Endodermal cell (in vitro differentiated cells): ENCODE measurements at regions not wholly inside any gene's neighbourhood (a gene's known extent, or its start where the extent isn't known, plus 50 kb on each side); places are given as distances from the start of the nearest gene placed in this dataset.

ENCODE experiments used
- DNase-seq: peaks from one replicate; pipeline ENCODE4 v3.0.0-alpha.2; 2017
- H3K27ac ChIP-seq: 2 replicates; pipeline ENCODE4 v1.5.1; 2013; ENCODE audit warnings: mild to moderate bottlenecking, low read depth, low read length, moderate library complexity
- H3K27me3 ChIP-seq: 2 replicates; pipeline ENCODE4 v1.6.1; 2013; ENCODE audit warnings: mild to moderate bottlenecking, low read length, moderate library complexity; ENCODE audit not compliant: insufficient read depth, control insufficient read depth, poor library complexity, severe bottlenecking
- H3K36me3 ChIP-seq: 2 replicates; pipeline ENCODE4 v1.7.0; 2013; ENCODE audit warnings: mild to moderate bottlenecking, low read length, moderate library complexity; ENCODE audit not compliant: control insufficient read depth, insufficient read depth
- H3K4me1 ChIP-seq: one replicate; pipeline ENCODE4 v1.7.0; 2013; ENCODE audit warnings: low read length; ENCODE audit not compliant: control insufficient read depth, insufficient read depth
- H3K4me3 ChIP-seq: 2 replicates; pipeline ENCODE4 v1.5.1; 2013; ENCODE audit warnings: mild to moderate bottlenecking, low read length, moderate library complexity
- H3K9ac ChIP-seq: 2 replicates; pipeline ENCODE4 v1.6.1; 2013; ENCODE audit warnings: mild to moderate bottlenecking, low read length, moderate library complexity; ENCODE audit not compliant: poor library complexity, severe bottlenecking; ENCODE audit errors: extremely low read depth
- H3K9me3 ChIP-seq: 2 replicates; pipeline ENCODE4 v1.6.1; 2013; ENCODE audit warnings: mild to moderate bottlenecking, low read length, moderate library complexity; ENCODE audit not compliant: control insufficient read depth
- H3K27ac Mint-ChIP-seq: 2 replicates; pipeline ENCODE4 v1.8.0; 2020; ENCODE audit warnings: mixed read lengths
- H3K27me3 Mint-ChIP-seq: 2 replicates; pipeline ENCODE4 v1.8.0; 2021; ENCODE audit warnings: mild to moderate bottlenecking, mixed read lengths; ENCODE audit not compliant: insufficient read depth
- H3K36me3 Mint-ChIP-seq: 2 replicates; pipeline ENCODE4 v1.8.0; 2020; ENCODE audit warnings: low read depth, mixed read lengths
- H3K4me1 Mint-ChIP-seq: 2 replicates; pipeline ENCODE4 v1.8.0; 2020; ENCODE audit warnings: mixed read lengths
- H3K4me3 Mint-ChIP-seq: 2 replicates; pipeline ENCODE4 v1.8.0; 2020; ENCODE audit warnings: mild to moderate bottlenecking, moderate library complexity, mixed read lengths
- H3K9me3 Mint-ChIP-seq: 2 replicates; pipeline ENCODE4 v1.8.0; 2020; ENCODE audit warnings: mild to moderate bottlenecking, mixed read lengths
- WGBS, 2 experiments: methylation state at CpG; one replicate each; pipeline versions ENCODE4 v1.1.5 to v1.1.7; 2013; ENCODE audit warnings: missing lambda C conversion rate in 2 of 2, mixed read lengths in 1 of 2; ENCODE audit not compliant: insufficient coverage in 1 of 2, insufficient read length in 1 of 2; 5-methylcytosine and 5-hydroxymethylcytosine counted together
- TF ChIP-seq, protein P1 (sequence below): fragments of 200-600 bp; sonication (generic); conservative IDR thresholded peaks from 2 replicates; pipeline ENCODE4 v1.5.0; 2021; ENCODE audit warnings: antibody characterized with exemption, mild to moderate bottlenecking

DNA sequence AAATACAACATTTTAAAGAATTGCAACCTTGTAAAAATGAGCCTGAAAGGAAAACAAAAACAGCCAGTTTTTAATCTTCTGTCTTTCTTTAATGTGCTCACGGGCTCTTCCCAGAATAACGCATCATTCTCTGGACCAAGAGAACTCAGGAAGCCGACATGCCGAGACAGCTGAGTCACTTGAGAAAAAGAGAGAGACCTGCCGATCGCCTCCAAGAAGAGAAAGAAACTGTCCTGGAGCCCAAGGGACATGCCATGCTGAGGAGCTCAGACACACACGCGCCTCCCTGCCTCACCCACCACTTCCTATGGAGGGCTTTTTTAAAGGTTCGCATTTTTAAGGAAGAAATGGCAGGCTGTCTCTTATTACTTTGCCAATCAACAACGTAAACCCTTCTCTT is 176.4 kb downstream of the ZNF281 start:
- Mint-ChIP-seq H3K27ac (no peak overlapping the region), H3K36me3 (no peaks in the 10 kb centered on the region), H3K9me3 (no peaks in the 10 kb centered on the region), H3K27me3 (peaks cover 15% of the 10 kb centered on the region), H3K4me1 (peaks cover 6% of the 10 kb centered on the region), H3K4me3 (no peak overlapping the region)
- peak; percentile 59 for DNase-seq
- no peaks in the 10 kb centered on the region for H3K27me3 ChIP-seq
- no peak overlapping the region for H3K4me3 ChIP-seq
- H3K36me3 ChIP-seq, result no peaks in the 10 kb centered on the region
- no peaks in the 10 kb centered on the region for H3K9me3 ChIP-seq
- TF ChIP-seq, protein P1, sequence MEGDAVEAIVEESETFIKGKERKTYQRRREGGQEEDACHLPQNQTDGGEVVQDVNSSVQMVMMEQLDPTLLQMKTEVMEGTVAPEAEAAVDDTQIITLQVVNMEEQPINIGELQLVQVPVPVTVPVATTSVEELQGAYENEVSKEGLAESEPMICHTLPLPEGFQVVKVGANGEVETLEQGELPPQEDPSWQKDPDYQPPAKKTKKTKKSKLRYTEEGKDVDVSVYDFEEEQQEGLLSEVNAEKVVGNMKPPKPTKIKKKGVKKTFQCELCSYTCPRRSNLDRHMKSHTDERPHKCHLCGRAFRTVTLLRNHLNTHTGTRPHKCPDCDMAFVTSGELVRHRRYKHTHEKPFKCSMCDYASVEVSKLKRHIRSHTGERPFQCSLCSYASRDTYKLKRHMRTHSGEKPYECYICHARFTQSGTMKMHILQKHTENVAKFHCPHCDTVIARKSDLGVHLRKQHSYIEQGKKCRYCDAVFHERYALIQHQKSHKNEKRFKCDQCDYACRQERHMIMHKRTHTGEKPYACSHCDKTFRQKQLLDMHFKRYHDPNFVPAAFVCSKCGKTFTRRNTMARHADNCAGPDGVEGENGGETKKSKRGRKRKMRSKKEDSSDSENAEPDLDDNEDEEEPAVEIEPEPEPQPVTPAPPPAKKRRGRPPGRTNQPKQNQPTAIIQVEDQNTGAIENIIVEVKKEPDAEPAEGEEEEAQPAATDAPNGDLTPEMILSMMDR, result no peak
- H3K27ac ChIP-seq, result no peak overlapping the region
- no peak overlapping the region for H3K9ac ChIP-seq
- 70 to 72% methylated on average over 10 of the region's 10 CpGs for WGBS, 2 experiments
- no peaks in the 10 kb centered on the region for H3K4me1 ChIP-seq

GRCh38 chr1:200231787-200232231 is 178.0 kb downstream of the ZNF281 start:
- Mint-ChIP-seq H3K9me3 (no peaks in the 10 kb centered on the region), H3K36me3 (no peaks in the 10 kb centered on the region), H3K4me3 (no peak overlapping the region), H3K4me1 (peaks cover 17% of the 10 kb centered on the region), H3K27me3 (peaks cover 13% of the 10 kb centered on the region), H3K27ac (no peak overlapping the region)
- no peak overlapping the region for H3K4me3 ChIP-seq
- H3K27ac ChIP-seq, result no peak overlapping the region
- no peaks in the 10 kb centered on the region for H3K36me3 ChIP-seq
- TF ChIP-seq, protein P1, result no peak
- no peaks in the 10 kb centered on the region for H3K4me1 ChIP-seq
- no peak for DNase-seq
- H3K9ac ChIP-seq, result no peak overlapping the region
- H3K9me3 ChIP-seq, result no peaks in the 10 kb centered on the region
- no peaks in the 10 kb centered on the region for H3K27me3 ChIP-seq
- WGBS, 2 experiments, result 88 to 100% methylated on average over 1 of the region's 1 CpG

DNA sequence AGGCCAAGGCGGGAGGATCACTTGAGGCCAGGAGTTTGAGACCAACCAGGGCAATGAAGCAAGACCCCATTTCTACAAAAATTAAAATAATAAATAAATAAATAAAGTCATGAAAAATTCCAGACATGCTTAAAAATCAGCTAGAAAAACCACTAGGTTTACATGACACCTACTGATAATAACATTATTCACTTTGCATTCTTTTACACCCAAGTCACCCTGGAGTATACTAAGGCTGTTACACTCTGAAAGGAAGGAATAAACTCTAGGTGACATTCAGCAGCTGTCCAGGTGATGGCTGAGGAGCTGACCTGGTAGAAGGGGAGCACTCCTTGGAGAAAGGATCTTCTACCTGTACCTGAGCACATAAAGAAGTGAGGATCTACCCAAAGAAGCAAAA is 179.2 kb downstream of the ZNF281 start:
- Histone ChIP-seq H3K4me3 (no peak overlapping the region), H3K4me1 (no peaks in the 10 kb centered on the region), H3K9ac (no peak overlapping the region), H3K27ac (no peak overlapping the region), H3K36me3 (no peaks in the 10 kb centered on the region), H3K9me3 (no peaks in the 10 kb centered on the region), H3K27me3 (no peaks in the 10 kb centered on the region)
- Mint-ChIP-seq H3K4me1 (peaks cover 25% of the 10 kb centered on the region), H3K27ac (no peak overlapping the region), H3K36me3 (no peaks in the 10 kb centered on the region), H3K27me3 (peaks cover 10% of the 10 kb centered on the region), H3K9me3 (no peaks in the 10 kb centered on the region), H3K4me3 (no peak overlapping the region)
- no CpG with 5 or more reads among the region's 1 CpG for WGBS, 2 experiments
- DNase-seq, result no peak
- TF ChIP-seq, protein P1, result no peak
